Chondrocyte (in vitro differentiated cells): ENCODE measurements at regions not wholly inside any gene's neighbourhood (a gene's known extent, or its start where the extent isn't known, plus 50 kb on each side); places are given as distances from the start of the nearest gene placed in this dataset.

ENCODE experiments used
- DNase-seq: peaks from one replicate; pipeline ENCODE4 v3.0.0; 2021; ENCODE audit warnings: mixed read lengths, low spot score
- H3K27ac Mint-ChIP-seq: one replicate; pipeline ENCODE4 v1.8.0; 2021; ENCODE audit warnings: mild to moderate bottlenecking, moderate library complexity, mixed read lengths; ENCODE audit not compliant: unreplicated experiment
- H3K27me3 Mint-ChIP-seq: 2 replicates; pipeline ENCODE4 v1.8.0; 2021; ENCODE audit warnings: low read depth, mixed read lengths
- H3K36me3 Mint-ChIP-seq: 2 replicates; pipeline ENCODE4 v1.8.0; 2021; ENCODE audit warnings: low read depth, mixed read lengths
- H3K4me1 Mint-ChIP-seq: 2 replicates; pipeline ENCODE4 v1.8.0; 2021; ENCODE audit warnings: low read depth, mild to moderate bottlenecking, mixed read lengths
- H3K4me3 Mint-ChIP-seq: one replicate; pipeline ENCODE4 v1.8.0; 2021; ENCODE audit warnings: mild to moderate bottlenecking, moderate library complexity, mixed read lengths; ENCODE audit not compliant: unreplicated experiment
- H3K9me3 Mint-ChIP-seq: 2 replicates; pipeline ENCODE4 v1.8.0; 2021; ENCODE audit warnings: low read depth, mixed read lengths
- TF ChIP-seq, protein P1 (sequence below): fragments of 200-600 bp; sonication (generic); IDR thresholded peaks from 2 replicates; pipeline ENCODE4 v1.5.0; 2021; ENCODE audit warnings: antibody characterized with exemption, mild to moderate bottlenecking, moderate library complexity

DNA sequence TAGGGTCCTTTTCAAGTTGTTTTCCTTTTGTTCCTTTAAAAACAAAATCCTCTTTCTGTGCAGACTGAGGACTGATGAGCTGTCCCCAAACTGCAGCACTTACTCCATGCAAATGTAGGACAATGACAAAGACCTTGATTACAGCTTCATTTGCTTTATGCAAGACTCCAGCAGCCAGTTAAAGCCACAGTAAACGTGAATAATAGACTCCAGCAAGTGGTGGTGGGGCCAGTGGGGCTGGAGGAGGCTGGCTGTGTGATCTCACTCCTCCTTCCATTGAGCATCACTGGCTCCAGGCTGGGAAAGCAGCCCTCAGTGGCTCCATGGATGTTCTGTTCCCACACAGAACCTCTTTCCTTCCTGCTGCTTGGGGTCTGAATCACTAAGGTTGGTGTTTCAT is 306.0 kb upstream of the CELF4 start:
- no peaks in the 10 kb centered on the region for H3K27me3 Mint-ChIP-seq
- no peak overlapping the region for H3K4me3 Mint-ChIP-seq
- TF ChIP-seq, protein P1, sequence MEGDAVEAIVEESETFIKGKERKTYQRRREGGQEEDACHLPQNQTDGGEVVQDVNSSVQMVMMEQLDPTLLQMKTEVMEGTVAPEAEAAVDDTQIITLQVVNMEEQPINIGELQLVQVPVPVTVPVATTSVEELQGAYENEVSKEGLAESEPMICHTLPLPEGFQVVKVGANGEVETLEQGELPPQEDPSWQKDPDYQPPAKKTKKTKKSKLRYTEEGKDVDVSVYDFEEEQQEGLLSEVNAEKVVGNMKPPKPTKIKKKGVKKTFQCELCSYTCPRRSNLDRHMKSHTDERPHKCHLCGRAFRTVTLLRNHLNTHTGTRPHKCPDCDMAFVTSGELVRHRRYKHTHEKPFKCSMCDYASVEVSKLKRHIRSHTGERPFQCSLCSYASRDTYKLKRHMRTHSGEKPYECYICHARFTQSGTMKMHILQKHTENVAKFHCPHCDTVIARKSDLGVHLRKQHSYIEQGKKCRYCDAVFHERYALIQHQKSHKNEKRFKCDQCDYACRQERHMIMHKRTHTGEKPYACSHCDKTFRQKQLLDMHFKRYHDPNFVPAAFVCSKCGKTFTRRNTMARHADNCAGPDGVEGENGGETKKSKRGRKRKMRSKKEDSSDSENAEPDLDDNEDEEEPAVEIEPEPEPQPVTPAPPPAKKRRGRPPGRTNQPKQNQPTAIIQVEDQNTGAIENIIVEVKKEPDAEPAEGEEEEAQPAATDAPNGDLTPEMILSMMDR: no peak
- H3K9me3 Mint-ChIP-seq: no peaks in the 10 kb centered on the region
- H3K4me1 Mint-ChIP-seq: no peaks in the 10 kb centered on the region
- no peak overlapping the region for H3K27ac Mint-ChIP-seq
- DNase-seq: no peak
- H3K36me3 Mint-ChIP-seq: no peaks in the 10 kb centered on the region

DNA sequence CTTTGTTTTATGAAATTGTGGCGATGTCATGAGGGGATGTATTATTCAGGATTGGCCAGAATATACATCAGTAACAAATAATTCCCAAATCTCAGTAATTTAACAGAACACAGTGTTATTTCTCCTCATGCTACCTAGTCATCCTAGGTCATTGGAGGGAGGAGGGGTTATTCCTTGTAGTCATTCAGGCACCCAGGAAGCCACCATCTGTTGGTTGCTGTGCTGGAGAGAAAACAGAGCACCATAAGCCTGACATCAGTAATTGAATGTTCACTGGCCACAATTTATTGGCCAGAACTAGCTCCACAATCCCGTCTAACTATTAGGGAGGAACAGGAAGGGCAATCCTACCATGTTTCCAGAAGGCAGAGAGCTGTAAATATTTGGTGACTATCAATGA is 303.5 kb upstream of the CELF4 start:
- no peak for DNase-seq
- TF ChIP-seq, protein P1: no peak
- Mint-ChIP-seq H3K27me3 (no peaks in the 10 kb centered on the region), H3K9me3 (peaks cover 3% of the 10 kb centered on the region), H3K4me1 (no peaks in the 10 kb centered on the region), H3K4me3 (no peak overlapping the region), H3K36me3 (no peaks in the 10 kb centered on the region), H3K27ac (no peak overlapping the region)

DNA sequence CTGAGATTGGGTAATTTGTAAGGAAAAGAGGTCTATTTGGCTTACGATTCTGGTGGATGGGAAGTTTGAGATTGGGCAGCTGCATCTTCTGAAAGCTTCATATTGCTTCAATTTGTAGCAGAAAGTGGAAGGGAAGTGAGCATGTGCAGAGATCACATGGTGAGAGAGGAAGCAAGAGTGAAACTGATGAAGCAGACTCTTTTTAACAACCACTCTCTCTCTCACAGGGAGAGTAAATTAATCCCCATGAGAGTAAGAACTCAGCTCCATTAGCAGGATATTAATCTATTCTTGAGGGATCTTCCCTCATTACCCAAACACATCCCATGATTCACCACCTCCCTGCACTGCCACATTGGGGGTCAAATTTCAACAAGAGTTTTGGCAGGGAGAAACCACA is 298.5 kb upstream of the CELF4 start:
- TF ChIP-seq, protein P1: no peak
- no peaks in the 10 kb centered on the region for H3K27me3 Mint-ChIP-seq
- no peaks in the 10 kb centered on the region for H3K4me1 Mint-ChIP-seq
- H3K9me3 Mint-ChIP-seq: peaks cover 6% of the 10 kb centered on the region
- no peaks in the 10 kb centered on the region for H3K36me3 Mint-ChIP-seq
- no peak overlapping the region for H3K4me3 Mint-ChIP-seq
- no peak for DNase-seq
- H3K27ac Mint-ChIP-seq: no peak overlapping the region

DNA sequence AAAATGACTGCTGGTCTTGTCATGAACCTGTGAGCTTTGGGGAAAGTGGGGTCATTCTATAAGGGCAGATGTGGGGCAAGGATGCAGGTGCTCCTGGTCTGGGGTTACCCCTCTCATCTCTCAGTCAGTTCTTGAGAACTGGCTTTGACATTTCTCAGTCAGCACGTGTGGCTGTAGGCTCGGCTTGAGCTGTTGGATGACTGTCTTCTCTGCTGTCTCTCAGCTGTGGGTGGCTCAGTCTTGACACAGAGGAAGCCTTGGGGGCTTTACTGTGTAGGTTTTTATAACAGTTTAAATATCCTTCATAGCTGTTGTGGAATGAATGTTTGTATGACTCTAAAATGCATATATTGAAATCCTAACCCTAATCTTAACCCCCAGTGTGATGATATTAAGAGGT is 296.4 kb upstream of the CELF4 start:
- no peaks in the 10 kb centered on the region for H3K36me3 Mint-ChIP-seq
- H3K9me3 Mint-ChIP-seq: peaks cover 6% of the 10 kb centered on the region
- TF ChIP-seq, protein P1: no peak
- no peaks in the 10 kb centered on the region for H3K27me3 Mint-ChIP-seq
- H3K4me1 Mint-ChIP-seq: no peaks in the 10 kb centered on the region
- DNase-seq: no peak
- H3K4me3 Mint-ChIP-seq: no peak overlapping the region
- H3K27ac Mint-ChIP-seq: no peak overlapping the region

GRCh38 chr18:37854396-37854795 is 288.8 kb upstream of the CELF4 start:
- DNase-seq: no peak
- H3K9me3 Mint-ChIP-seq: peaks cover 11% of the 10 kb centered on the region
- no peak overlapping the region for H3K4me3 Mint-ChIP-seq
- H3K4me1 Mint-ChIP-seq: no peaks in the 10 kb centered on the region
- no peaks in the 10 kb centered on the region for H3K27me3 Mint-ChIP-seq
- H3K27ac Mint-ChIP-seq: no peak overlapping the region
- TF ChIP-seq, protein P1: no peak
- H3K36me3 Mint-ChIP-seq: no peaks in the 10 kb centered on the region
